ENCODE measurements at regions not wholly inside any gene's neighbourhood (a gene's known extent, or its start where the extent isn't known, plus 50 kb on each side); places are given as distances from the start of the nearest gene placed in this dataset.
"Not testable (repeated sequence)": the region's sequence is repeated elsewhere in the genome, so short reads cannot be mapped to it uniquely, and the experiment has no call there.

DNA sequence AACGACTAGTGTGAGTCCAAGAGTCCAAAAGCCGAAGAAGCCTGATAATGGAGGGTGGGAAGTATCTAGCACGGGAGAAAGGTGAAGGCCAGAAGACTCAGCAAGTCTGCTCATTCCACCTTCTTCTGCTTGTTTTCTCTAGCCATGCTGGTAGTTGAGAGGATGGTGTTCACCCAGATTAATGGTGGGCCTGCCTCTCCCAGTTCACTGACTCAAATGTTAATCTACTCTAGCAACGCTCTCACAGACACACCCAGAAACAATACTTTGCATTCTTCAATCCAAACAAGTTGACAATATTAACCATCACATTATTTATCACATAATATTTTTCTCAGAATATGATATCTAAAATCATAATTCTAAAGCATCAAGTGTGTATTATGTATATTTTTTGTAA is 1055.1 kb upstream of the PCDH10 start:
- H3K4me3 ChIP-seq (ENCODE audit: control insufficient read depth, low read depth, low read length), result no peak overlapping the region
- DNase-seq (ENCODE audit: low read depth), result no peak
- TF ChIP-seq, protein P1, sequence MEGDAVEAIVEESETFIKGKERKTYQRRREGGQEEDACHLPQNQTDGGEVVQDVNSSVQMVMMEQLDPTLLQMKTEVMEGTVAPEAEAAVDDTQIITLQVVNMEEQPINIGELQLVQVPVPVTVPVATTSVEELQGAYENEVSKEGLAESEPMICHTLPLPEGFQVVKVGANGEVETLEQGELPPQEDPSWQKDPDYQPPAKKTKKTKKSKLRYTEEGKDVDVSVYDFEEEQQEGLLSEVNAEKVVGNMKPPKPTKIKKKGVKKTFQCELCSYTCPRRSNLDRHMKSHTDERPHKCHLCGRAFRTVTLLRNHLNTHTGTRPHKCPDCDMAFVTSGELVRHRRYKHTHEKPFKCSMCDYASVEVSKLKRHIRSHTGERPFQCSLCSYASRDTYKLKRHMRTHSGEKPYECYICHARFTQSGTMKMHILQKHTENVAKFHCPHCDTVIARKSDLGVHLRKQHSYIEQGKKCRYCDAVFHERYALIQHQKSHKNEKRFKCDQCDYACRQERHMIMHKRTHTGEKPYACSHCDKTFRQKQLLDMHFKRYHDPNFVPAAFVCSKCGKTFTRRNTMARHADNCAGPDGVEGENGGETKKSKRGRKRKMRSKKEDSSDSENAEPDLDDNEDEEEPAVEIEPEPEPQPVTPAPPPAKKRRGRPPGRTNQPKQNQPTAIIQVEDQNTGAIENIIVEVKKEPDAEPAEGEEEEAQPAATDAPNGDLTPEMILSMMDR (conservative IDR thresholded peaks at IDR 0.05; ENCODE audit: control insufficient read depth, insufficient read depth, low read depth, low read length), result no peak

DNA sequence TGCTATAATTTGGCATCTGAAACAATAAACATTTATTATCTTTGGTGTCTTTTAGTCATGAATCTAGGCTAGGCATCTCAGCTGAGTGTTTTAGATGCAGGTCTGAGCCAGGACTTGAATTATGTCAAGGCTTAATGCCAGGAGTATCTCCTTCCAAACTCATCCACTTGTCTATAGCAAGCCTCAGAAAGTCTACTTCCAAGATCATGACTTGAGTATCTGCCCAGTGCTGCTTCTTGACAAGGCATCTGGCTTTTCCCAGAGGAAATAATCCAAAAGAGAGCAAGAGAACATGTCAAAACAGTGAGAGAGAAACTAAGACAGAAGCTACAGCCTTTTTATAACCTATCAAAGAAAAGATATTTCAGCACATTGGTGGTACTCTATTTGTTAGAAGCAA is 1052.1 kb upstream of the PCDH10 start:
- H3K4me3 ChIP-seq (ENCODE audit: control insufficient read depth, low read depth, low read length), result no peak overlapping the region
- DNase-seq (ENCODE audit: low read depth), result no peak
- TF ChIP-seq, protein P1 (conservative IDR thresholded peaks at IDR 0.05; ENCODE audit: control insufficient read depth, insufficient read depth, low read depth, low read length), result no peak

DNA sequence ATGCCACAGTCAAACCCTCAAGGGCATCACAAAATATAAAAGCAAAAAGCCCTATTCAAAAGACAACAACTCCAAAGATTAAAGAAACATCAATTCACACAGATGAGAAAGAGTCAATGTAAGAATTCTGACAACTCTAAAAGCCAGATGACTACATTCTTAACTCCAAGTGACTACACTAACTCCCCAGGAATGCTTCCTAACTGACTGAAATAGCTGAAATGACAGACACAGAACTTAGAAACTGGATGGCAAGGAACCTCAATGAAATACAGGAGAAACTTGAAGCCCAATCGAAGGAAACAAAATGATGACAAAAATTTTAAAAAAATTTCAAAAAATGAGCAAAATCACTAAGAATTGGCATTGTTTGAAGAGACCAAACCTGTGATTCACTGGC is 1047.6 kb upstream of the PCDH10 start:
- TF ChIP-seq, protein P1 (conservative IDR thresholded peaks at IDR 0.05; ENCODE audit: control insufficient read depth, insufficient read depth, low read depth, low read length), result no peak
- H3K4me3 ChIP-seq (ENCODE audit: control insufficient read depth, low read depth, low read length), result no peak overlapping the region
- peak; percentile 21 for DNase-seq (ENCODE audit: low read depth)

DNA sequence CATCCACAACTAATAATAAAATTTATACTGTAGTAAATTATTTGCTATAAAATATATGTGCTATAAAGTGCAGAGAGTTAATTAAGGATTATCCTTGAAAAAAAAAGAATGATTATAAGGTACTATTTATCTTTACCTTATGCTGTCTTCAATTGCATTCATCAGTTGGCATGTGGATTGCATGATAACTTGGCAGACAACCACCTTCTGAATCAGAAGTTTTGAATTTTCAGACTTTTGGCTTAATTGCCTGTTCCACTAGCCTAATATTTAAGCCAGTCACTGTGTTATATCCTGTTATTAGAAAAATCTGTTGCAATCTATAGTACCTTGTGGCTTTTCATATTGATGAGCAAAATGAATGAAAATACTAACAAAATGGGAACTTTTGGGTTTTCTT is 1040.3 kb upstream of the PCDH10 start:
- no peak overlapping the region for H3K4me3 ChIP-seq (ENCODE audit: control insufficient read depth, low read depth, low read length)
- TF ChIP-seq, protein P1 (conservative IDR thresholded peaks at IDR 0.05; ENCODE audit: control insufficient read depth, insufficient read depth, low read depth, low read length), result no peak
- peak; percentile 70 for DNase-seq (ENCODE audit: low read depth)

DNA sequence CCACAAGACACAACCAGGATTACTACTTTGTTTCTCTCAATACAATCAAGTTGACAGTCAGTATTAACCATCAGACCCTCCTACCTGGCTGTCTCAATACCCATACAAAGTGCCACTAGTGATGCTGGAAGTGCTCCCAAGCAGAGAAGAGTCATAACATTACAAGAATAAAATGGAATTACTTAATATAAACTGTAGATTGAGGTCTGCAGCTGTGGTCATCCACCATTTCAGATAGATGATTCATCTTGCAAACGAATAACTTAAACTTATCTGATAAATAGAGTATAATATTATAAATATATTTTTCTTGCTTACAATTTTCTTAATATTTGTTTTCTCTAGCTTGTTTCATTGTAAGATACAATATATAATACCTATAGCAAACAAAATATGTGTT is 1034.2 kb upstream of the PCDH10 start:
- DNase-seq (ENCODE audit: low read depth), result peak; percentile 26
- TF ChIP-seq, protein P1 (conservative IDR thresholded peaks at IDR 0.05; ENCODE audit: control insufficient read depth, insufficient read depth, low read depth, low read length), result no peak
- H3K4me3 ChIP-seq (ENCODE audit: control insufficient read depth, low read depth, low read length), result no peak overlapping the region

DNA sequence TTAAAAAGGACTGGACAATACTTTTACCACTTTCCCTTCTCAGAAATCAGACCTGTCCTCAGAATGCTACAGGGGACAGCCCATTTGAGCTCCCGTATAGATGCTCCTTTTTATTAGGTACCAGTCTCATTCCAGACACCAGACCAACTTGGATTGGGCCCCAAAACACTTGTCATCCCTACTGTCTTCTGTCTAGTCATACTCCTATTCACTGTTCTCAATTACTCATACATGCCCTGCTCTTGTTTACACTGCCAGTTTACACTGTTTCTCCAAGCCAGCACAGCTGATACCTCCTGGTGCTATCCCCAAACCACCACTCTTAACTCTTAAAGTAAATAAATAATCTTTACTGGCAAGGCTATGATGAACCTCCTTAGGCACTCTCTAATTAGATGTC is 1026.4 kb upstream of the PCDH10 start:
- H3K4me3 ChIP-seq (ENCODE audit: control insufficient read depth, low read depth, low read length), result not testable (repeated sequence)

DNA sequence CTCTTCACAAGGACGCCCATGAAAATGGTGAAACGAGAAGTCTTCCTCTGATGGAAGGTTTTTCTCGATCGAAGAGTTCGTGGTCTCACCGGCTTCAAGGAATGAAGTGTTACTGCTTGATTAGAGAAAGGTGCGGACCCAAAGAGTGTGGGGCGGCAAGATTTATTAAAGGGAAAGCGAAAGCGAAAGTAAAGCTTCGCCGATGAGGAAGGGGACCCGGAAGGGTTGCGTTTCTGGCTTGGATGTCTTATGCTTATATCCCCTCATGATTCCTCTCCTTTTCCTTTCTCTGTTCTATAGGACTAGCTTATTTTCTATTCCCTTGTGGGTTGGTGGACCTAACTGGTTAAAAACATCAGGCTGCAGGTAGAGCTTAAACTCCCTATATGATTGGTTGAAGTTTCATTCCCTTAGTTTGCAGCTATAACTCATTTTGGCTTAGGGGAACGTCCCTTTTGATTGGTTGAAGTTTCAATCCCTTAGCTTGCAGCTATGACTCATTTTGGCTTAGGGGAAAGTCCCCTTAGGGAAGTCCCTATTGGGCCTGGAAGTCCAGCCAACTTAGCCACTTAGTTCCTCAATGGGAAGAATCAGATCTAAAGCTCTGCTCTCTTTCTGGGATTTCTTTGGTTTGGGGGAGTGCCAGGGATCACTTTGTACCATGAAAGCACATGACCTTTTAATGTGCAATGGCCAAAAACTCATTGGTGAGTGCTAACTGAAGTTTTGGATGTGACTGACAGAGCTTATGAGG is 1025.0 kb upstream of the PCDH10 start:
- TF ChIP-seq, protein P1 (conservative IDR thresholded peaks at IDR 0.05; ENCODE audit: control insufficient read depth, insufficient read depth, low read depth, low read length), result no peak
- peak; percentile 50 for DNase-seq (ENCODE audit: low read depth)
- no peak overlapping the region for H3K4me3 ChIP-seq (ENCODE audit: control insufficient read depth, low read depth, low read length)

More for the DNA sequence above, 1026.4 kb upstream of the PCDH10 start:
- not testable (repeated sequence) for DNase-seq (ENCODE audit: low read depth)

Data from fibroblast of mammary gland (primary cell).